ENCODE measurements at regions not wholly inside any gene's neighbourhood (a gene's known extent, or its start where the extent isn't known, plus 50 kb on each side); places are given as distances from the start of the nearest gene placed in this dataset.

- no peaks in the 10 kb centered on the region for H3K79me2 ChIP-seq (ENCODE audit: insufficient read depth, low read length)
- no peaks in the 10 kb centered on the region for H3K27me3 ChIP-seq (ENCODE audit: insufficient read depth, low read length, poor library complexity, severe bottlenecking)
- H3K4me1 ChIP-seq (ENCODE audit: insufficient read depth, low read length, poor library complexity, severe bottlenecking): no peaks in the 10 kb centered on the region
- no peaks in the 10 kb centered on the region for H3K36me3 ChIP-seq (ENCODE audit: insufficient read depth, low read length)
- H3K9ac ChIP-seq (ENCODE audit: low read depth, low read length, poor library complexity, severe bottlenecking): no peak overlapping the region
- TF ChIP-seq EZH2phosphoT487 (IDR thresholded peaks at IDR 0.05; ENCODE audit: borderline replicate concordance) (no peak), CTCF (conservative IDR thresholded peaks at IDR 0.05; ENCODE audit: low read length) (no peak)
- H3K4me2 ChIP-seq (ENCODE audit: low read depth, low read length, poor library complexity, severe bottlenecking): no peak overlapping the region
- no peaks in the 10 kb centered on the region for H3K9me2 ChIP-seq (replicated peaks; ENCODE audit: low read depth, low read length)
- no peak overlapping the region for H3K4me3 ChIP-seq (ENCODE audit: low read length, poor library complexity, severe bottlenecking)
- H4K20me1 ChIP-seq (ENCODE audit: insufficient read depth, low read length, poor library complexity, severe bottlenecking): no peaks in the 10 kb centered on the region
- H2AFZ ChIP-seq (ENCODE audit: low read length): no peak overlapping the region
- H3F3A ChIP-seq (ENCODE audit: low read depth): no peaks in the 10 kb centered on the region
- no peaks in the 10 kb centered on the region for H3K9me3 ChIP-seq (ENCODE audit: insufficient read depth, low read depth, low read length)
These were observed 257.0 kb upstream of the C11orf87 start for GRCh38 chr11:109165035-109165434.

- Histone ChIP-seq H3K36me3 (ENCODE audit: insufficient read depth, low read length) (no peaks in the 10 kb centered on the region), H3K9me2 (replicated peaks; ENCODE audit: low read depth, low read length) (no peaks in the 10 kb centered on the region), H3K79me2 (ENCODE audit: insufficient read depth, low read length) (no peaks in the 10 kb centered on the region), H3F3A (ENCODE audit: low read depth) (no peaks in the 10 kb centered on the region), H3K4me1 (ENCODE audit: insufficient read depth, low read length, poor library complexity, severe bottlenecking) (no peaks in the 10 kb centered on the region), H2AFZ (ENCODE audit: low read length) (no peak overlapping the region), H3K27me3 (ENCODE audit: insufficient read depth, low read length, poor library complexity, severe bottlenecking) (no peaks in the 10 kb centered on the region), H3K9me3 (ENCODE audit: insufficient read depth, low read depth, low read length) (no peaks in the 10 kb centered on the region), H4K20me1 (ENCODE audit: insufficient read depth, low read length, poor library complexity, severe bottlenecking) (no peaks in the 10 kb centered on the region), H3K4me3 (ENCODE audit: low read length, poor library complexity, severe bottlenecking) (no peak overlapping the region), H3K9ac (ENCODE audit: low read depth, low read length, poor library complexity, severe bottlenecking) (no peak overlapping the region), H3K4me2 (ENCODE audit: low read depth, low read length, poor library complexity, severe bottlenecking) (no peak overlapping the region)
- TF ChIP-seq EZH2phosphoT487 (IDR thresholded peaks at IDR 0.05; ENCODE audit: borderline replicate concordance) (no peak), CTCF (conservative IDR thresholded peaks at IDR 0.05; ENCODE audit: low read length) (no peak)
These were observed 255.5 kb upstream of the C11orf87 start for GRCh38 chr11:109166441-109166840.

- Histone ChIP-seq H3K27me3 (ENCODE audit: insufficient read depth, low read length, poor library complexity, severe bottlenecking) (no peaks in the 10 kb centered on the region), H3K9me2 (replicated peaks; ENCODE audit: low read depth, low read length) (no peaks in the 10 kb centered on the region), H3F3A (ENCODE audit: low read depth) (no peaks in the 10 kb centered on the region), H3K36me3 (ENCODE audit: insufficient read depth, low read length) (no peaks in the 10 kb centered on the region), H3K9ac (ENCODE audit: low read depth, low read length, poor library complexity, severe bottlenecking) (no peak overlapping the region), H4K20me1 (ENCODE audit: insufficient read depth, low read length, poor library complexity, severe bottlenecking) (no peaks in the 10 kb centered on the region), H3K79me2 (ENCODE audit: insufficient read depth, low read length) (no peaks in the 10 kb centered on the region), H3K4me2 (ENCODE audit: low read depth, low read length, poor library complexity, severe bottlenecking) (no peak overlapping the region), H2AFZ (ENCODE audit: low read length) (no peak overlapping the region), H3K4me3 (ENCODE audit: low read length, poor library complexity, severe bottlenecking) (no peak overlapping the region), H3K9me3 (ENCODE audit: insufficient read depth, low read depth, low read length) (no peaks in the 10 kb centered on the region), H3K4me1 (ENCODE audit: insufficient read depth, low read length, poor library complexity, severe bottlenecking) (no peaks in the 10 kb centered on the region)
- TF ChIP-seq EZH2phosphoT487 (IDR thresholded peaks at IDR 0.05; ENCODE audit: borderline replicate concordance) (no peak), CTCF (conservative IDR thresholded peaks at IDR 0.05; ENCODE audit: low read length) (no peak)
These were observed 248.5 kb upstream of the C11orf87 start for GRCh38 chr11:109173504-109173903.
